ENCODE measurements at regions not wholly inside any gene's neighbourhood (a gene's known extent, or its start where the extent isn't known, plus 50 kb on each side); places are given as distances from the start of the nearest gene placed in this dataset.
"Not testable (repeated sequence)": the region's sequence is repeated elsewhere in the genome, so short reads cannot be mapped to it uniquely, and the experiment has no call there.

- intact Hi-C loops (cut with DNase I, micrococcal nuclease): no loop called here
- H3K9me3 Mint-ChIP-seq: peaks cover 3% of the 10 kb centered on the region
- no peaks in the 10 kb centered on the region for H3K4me1 ChIP-seq (ENCODE audit: insufficient read depth, low read length)
- no peaks in the 10 kb centered on the region for H3K36me3 ChIP-seq (ENCODE audit: insufficient read depth, low read length)
- ATAC-seq (ENCODE audit: poor library complexity): no peak
- TF ChIP-seq CTCF (IDR thresholded peaks at IDR 0.05): no peak
- H3K4me3 ChIP-seq (ENCODE audit: low read length): no peak overlapping the region
- no peak for DNase-seq
- no peaks in the 10 kb centered on the region for H3K27me3 Mint-ChIP-seq
- no peaks in the 10 kb centered on the region for H3K4me1 Mint-ChIP-seq (ENCODE audit: low read depth)
- H3K27ac Mint-ChIP-seq: no peak overlapping the region
- POLR2A ChIA-PET: no interaction called here
- no peaks in the 10 kb centered on the region for H3K27me3 ChIP-seq (ENCODE audit: control insufficient read depth in 1 of 2, insufficient read depth in 2 of 2, low read length in 2 of 2)
- no peak overlapping the region for H3K4me3 Mint-ChIP-seq
- peaks cover 4 to 7% of the 10 kb centered on the region in 2 experiments for H3K9me3 ChIP-seq (ENCODE audit: control insufficient read depth in 1 of 2, insufficient read depth in 1 of 2, low read length in 2 of 2)
- CTCF ChIA-PET: no interaction called here
- no peak overlapping the region for H3K27ac ChIP-seq (ENCODE audit: low read depth in 1 of 2, low read length in 2 of 2)
- no peaks in the 10 kb centered on the region for H3K36me3 Mint-ChIP-seq (ENCODE audit: low read depth)
Measured at GRCh38 chr14:104406831-104407230, 172.7 kb upstream of the C14orf180 start.

- ChIA-PET POLR2A (no interaction called here), CTCF (no interaction called here)
- DNase-seq (no peak), ATAC-seq (ENCODE audit: poor library complexity) (no peak)
- Mint-ChIP-seq H3K27ac (no peak overlapping the region), H3K27me3 (peaks cover 5% of the 10 kb centered on the region), H3K4me3 (no peak overlapping the region), H3K4me1 (ENCODE audit: low read depth) (no peaks in the 10 kb centered on the region), H3K36me3 (ENCODE audit: low read depth) (no peaks in the 10 kb centered on the region), H3K9me3 (no peaks in the 10 kb centered on the region)
- TF ChIP-seq CTCF (IDR thresholded peaks at IDR 0.05): no peak
- Histone ChIP-seq H3K4me3 (ENCODE audit: low read length) (no peak overlapping the region), H3K36me3 (ENCODE audit: insufficient read depth, low read length) (no peaks in the 10 kb centered on the region), H3K4me1 (ENCODE audit: insufficient read depth, low read length) (no peaks in the 10 kb centered on the region), H3K27ac (ENCODE audit: low read depth in 1 of 2, low read length in 2 of 2) (no peak overlapping the region), H3K9me3 (ENCODE audit: control insufficient read depth in 1 of 2, insufficient read depth in 1 of 2, low read length in 2 of 2) (no peaks in the 10 kb centered on the region), H3K27me3 (ENCODE audit: control insufficient read depth in 1 of 2, insufficient read depth in 2 of 2, low read length in 2 of 2) (no peaks in the 10 kb centered on the region)
- intact Hi-C loops (cut with DNase I, micrococcal nuclease): no loop called here
Measured at GRCh38 chr14:104416383-104416782, 163.2 kb upstream of the C14orf180 start.

- H3K4me3 ChIP-seq (ENCODE audit: low read length): no peak overlapping the region
- Mint-ChIP-seq H3K4me3 (no peak overlapping the region), H3K4me1 (ENCODE audit: low read depth) (no peaks in the 10 kb centered on the region), H3K9me3 (no peaks in the 10 kb centered on the region), H3K27me3 (peaks cover 5% of the 10 kb centered on the region), H3K27ac (no peak overlapping the region), H3K36me3 (ENCODE audit: low read depth) (no peaks in the 10 kb centered on the region)
- DNase-seq (no peak), ATAC-seq (ENCODE audit: poor library complexity) (no peak)
- H3K9me3 ChIP-seq (ENCODE audit: control insufficient read depth in 1 of 2, insufficient read depth in 1 of 2, low read length in 2 of 2): no peaks in the 10 kb centered on the region
- no peaks in the 10 kb centered on the region for H3K4me1 ChIP-seq (ENCODE audit: insufficient read depth, low read length)
- H3K36me3 ChIP-seq (ENCODE audit: insufficient read depth, low read length): no peaks in the 10 kb centered on the region
- no peaks in the 10 kb centered on the region for H3K27me3 ChIP-seq (ENCODE audit: control insufficient read depth in 1 of 2, insufficient read depth in 2 of 2, low read length in 2 of 2)
- no peak for TF ChIP-seq CTCF (IDR thresholded peaks at IDR 0.05)
- H3K27ac ChIP-seq (ENCODE audit: low read depth in 1 of 2, low read length in 2 of 2): no peak overlapping the region
- intact Hi-C loops (cut with DNase I, micrococcal nuclease): no loop called here
- POLR2A ChIA-PET: no interaction called here
- CTCF ChIA-PET: no interaction called here
Measured at GRCh38 chr14:104419865-104420505, 159.6 kb upstream of the C14orf180 start.

GRCh38 chr14:104420523-104420922, 159.0 kb upstream of the C14orf180 start:
- CTCF ChIA-PET; H3K36me3 Mint-ChIP-seq (ENCODE audit: low read depth); H3K4me3 Mint-ChIP-seq; H3K9me3 ChIP-seq (ENCODE audit: control insufficient read depth in 1 of 2, insufficient read depth in 1 of 2, low read length in 2 of 2); H3K9me3 Mint-ChIP-seq; H3K36me3 ChIP-seq (ENCODE audit: insufficient read depth, low read length); POLR2A ChIA-PET; DNase-seq; H3K4me1 Mint-ChIP-seq (ENCODE audit: low read depth); H3K27me3 ChIP-seq (ENCODE audit: control insufficient read depth in 1 of 2, insufficient read depth in 2 of 2, low read length in 2 of 2); H3K4me1 ChIP-seq (ENCODE audit: insufficient read depth, low read length); H3K4me3 ChIP-seq (ENCODE audit: low read length); H3K27ac Mint-ChIP-seq; H3K27ac ChIP-seq (ENCODE audit: low read depth in 1 of 2, low read length in 2 of 2); H3K27me3 Mint-ChIP-seq; ATAC-seq (ENCODE audit: poor library complexity); intact Hi-C loops (cut with DNase I, micrococcal nuclease): not testable (repeated sequence)
